GM23338 (cell line): ENCODE measurements at regions not wholly inside any gene's neighbourhood (a gene's known extent, or its start where the extent isn't known, plus 50 kb on each side); places are given as distances from the start of the nearest gene placed in this dataset.
"Not testable (repeated sequence)": the region's sequence is repeated elsewhere in the genome, so short reads cannot be mapped to it uniquely, and the experiment has no call there.

Experiments used
- ATAC-seq: fragments of 200-7000 bp; cut with Tn5 transposase; 3 replicates; pipeline ENCODE4 v1.9.1; 2020
- DNase-seq: peaks from one replicate; pipeline ENCODE4 v3.0.0-alpha.2; 2015; ENCODE audit warnings: low spot score
- H2AFZ ChIP-seq: fragments of 200-600 bp; sonication (generic); 2 replicates; pipeline ENCODE4 v1.8.0; 2016; ENCODE audit warnings: antibody characterized with exemption, mild to moderate bottlenecking, moderate library complexity
- H3F3A ChIP-seq: fragments of 200-600 bp; sonication (generic); replicated peaks from 2 replicates; pipeline ENCODE4 v1.8.0; 2017; ENCODE audit warnings: antibody characterized with exemption, mixed run types, low read depth
- H3K27ac ChIP-seq: fragments of 200-600 bp; sonication (generic); 2 replicates; pipeline ENCODE4 v1.6.1; 2016; ENCODE audit warnings: low read depth
- H3K27me3 ChIP-seq: fragments of 200-600 bp; sonication (generic); 2 replicates; pipeline ENCODE4 v1.8.0; 2016; ENCODE audit warnings: mild to moderate bottlenecking, mixed run types, moderate library complexity; ENCODE audit not compliant: insufficient read depth
- H3K36me3 ChIP-seq: fragments of 200-600 bp; sonication (generic); 2 replicates; pipeline ENCODE4 v1.8.0; 2016; ENCODE audit warnings: mild to moderate bottlenecking; ENCODE audit not compliant: insufficient read depth
- H3K4me1 ChIP-seq: fragments of 200-600 bp; sonication (generic); 2 replicates; pipeline ENCODE4 v1.8.0; 2016; ENCODE audit warnings: mild to moderate bottlenecking, moderate library complexity; ENCODE audit not compliant: insufficient read depth
- H3K4me2 ChIP-seq: fragments of 200-600 bp; sonication (generic); 2 replicates; pipeline ENCODE4 v1.7.1; 2017; ENCODE audit warnings: mixed run types
- H3K4me3 ChIP-seq: fragments of 200-600 bp; sonication (generic); 2 replicates; pipeline ENCODE4 v1.6.1; 2016; ENCODE audit warnings: mixed run types
- H3K79me2 ChIP-seq: fragments of 200-600 bp; sonication (generic); replicated peaks from 2 replicates; pipeline ENCODE4 v1.8.0; 2017; ENCODE audit warnings: mild to moderate bottlenecking; ENCODE audit not compliant: insufficient read depth
- H3K9me2 ChIP-seq: fragments of 200-600 bp; sonication (generic); 2 replicates; pipeline ENCODE4 v1.8.0; 2017; ENCODE audit not compliant: insufficient read depth
- H4K20me1 ChIP-seq: fragments of 200-600 bp; sonication (generic); replicated peaks from 2 replicates; pipeline ENCODE4 v1.8.0; 2017; ENCODE audit warnings: mild to moderate bottlenecking; ENCODE audit not compliant: insufficient read depth
- H3K27ac Mint-ChIP-seq: 2 replicates; pipeline ENCODE4 v1.8.0; 2020; ENCODE audit warnings: inconsistent platforms, mild to moderate bottlenecking, moderate library complexity, mixed read lengths
- H3K27me3 Mint-ChIP-seq: 3 replicates; pipeline ENCODE4 v1.8.0; 2022; ENCODE audit warnings: low read depth, mild to moderate bottlenecking, moderate library complexity, mixed read lengths, inconsistent platforms; ENCODE audit not compliant: insufficient read depth, poor library complexity
- H3K36me3 Mint-ChIP-seq: 3 replicates; pipeline ENCODE4 v1.8.0; 2021; ENCODE audit warnings: low read depth, mild to moderate bottlenecking, inconsistent platforms, moderate library complexity, mixed read lengths
- H3K4me1 Mint-ChIP-seq: 3 replicates; pipeline ENCODE4 v1.8.0; 2020; ENCODE audit warnings: mild to moderate bottlenecking, inconsistent platforms, mixed read lengths
- H3K4me3 Mint-ChIP-seq: 3 replicates; pipeline ENCODE4 v1.8.0; 2021; ENCODE audit warnings: moderate library complexity, mild to moderate bottlenecking, inconsistent platforms, mixed read lengths
- H3K9me3 Mint-ChIP-seq: 3 replicates; pipeline ENCODE4 v1.8.0; 2020; ENCODE audit warnings: moderate library complexity, mild to moderate bottlenecking, inconsistent platforms, mixed read lengths
- TF ChIP-seq, protein P1 (sequence below): fragments of 250-450 bp; sonication (Bioruptor Pico); IDR thresholded peaks from 2 replicates; pipeline ENCODE4 v1.5.0; 2020; ENCODE audit warnings: mild to moderate bottlenecking, moderate library complexity
- TF ChIP-seq, protein P2 (sequence below), 2 experiments: fragments of 200-600 bp in 1 of 2; sonication (generic) in 1 of 2; conservative IDR thresholded peaks; 2 replicates each; pipeline versions ENCODE4 v1.5.1 to v1.6.1; 2016 to 2017; ENCODE audit warnings: antibody characterized with exemption in 2 of 2, low read depth in 2 of 2, mild to moderate bottlenecking in 2 of 2, moderate library complexity in 1 of 2

DNA sequence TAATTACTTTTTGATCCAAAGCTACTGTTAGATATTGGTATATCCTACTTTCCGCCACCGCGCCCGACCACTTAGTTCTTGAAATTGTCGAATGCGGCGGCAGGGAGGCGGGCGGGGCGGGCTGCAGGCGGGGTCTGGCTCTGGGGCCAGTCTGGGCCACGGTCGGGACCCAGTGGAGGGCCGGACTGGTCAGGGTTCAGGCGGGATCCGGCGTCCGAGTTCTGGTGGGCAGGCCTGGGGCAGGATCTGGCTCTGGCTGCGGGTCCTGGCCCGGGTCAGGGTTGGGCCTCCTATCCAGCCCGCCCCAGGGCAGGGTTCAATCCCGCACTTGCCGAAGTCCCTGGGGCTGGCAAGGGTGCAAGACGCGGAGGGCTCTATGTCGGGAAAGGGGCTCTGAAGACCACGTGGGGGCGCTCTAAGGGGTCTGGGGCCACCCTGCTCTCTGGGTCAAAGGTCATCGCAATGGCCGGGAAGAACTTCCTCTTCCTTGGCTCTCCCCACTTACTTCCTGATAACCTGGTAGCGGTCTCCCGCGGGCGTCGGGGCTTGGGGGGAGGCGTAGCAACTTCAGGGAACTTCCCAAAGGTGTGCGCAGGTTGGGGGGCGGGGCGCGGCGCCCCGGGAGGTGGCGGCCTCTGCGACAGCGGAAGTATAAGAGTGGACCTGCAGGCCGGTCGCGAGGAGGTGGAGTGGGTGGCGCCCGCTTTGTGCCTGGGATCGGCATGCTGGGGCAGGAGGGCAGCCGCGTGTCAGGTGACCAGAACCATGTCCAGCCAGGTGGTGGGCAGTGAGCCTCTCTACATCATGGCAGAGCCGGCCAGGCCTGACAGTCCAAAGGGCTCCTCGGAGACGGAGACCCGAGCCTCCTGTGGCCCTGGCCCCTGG is 83.4 kb downstream of the MRPL57 start:
- peak; percentile 28 for DNase-seq
- H3K27me3 Mint-ChIP-seq, result peaks cover 3% of the 10 kb centered on the region
- no peaks in the 10 kb centered on the region for H3K36me3 ChIP-seq
- H3K4me3 ChIP-seq, result no peak overlapping the region
- no peaks in the 10 kb centered on the region for H3K27me3 ChIP-seq
- no peak; the same call in 2 of the 3 replicates for ATAC-seq
- H3K9me3 Mint-ChIP-seq, result no peaks in the 10 kb centered on the region; the same call in 2 of the 3 replicates
- TF ChIP-seq, protein P1, sequence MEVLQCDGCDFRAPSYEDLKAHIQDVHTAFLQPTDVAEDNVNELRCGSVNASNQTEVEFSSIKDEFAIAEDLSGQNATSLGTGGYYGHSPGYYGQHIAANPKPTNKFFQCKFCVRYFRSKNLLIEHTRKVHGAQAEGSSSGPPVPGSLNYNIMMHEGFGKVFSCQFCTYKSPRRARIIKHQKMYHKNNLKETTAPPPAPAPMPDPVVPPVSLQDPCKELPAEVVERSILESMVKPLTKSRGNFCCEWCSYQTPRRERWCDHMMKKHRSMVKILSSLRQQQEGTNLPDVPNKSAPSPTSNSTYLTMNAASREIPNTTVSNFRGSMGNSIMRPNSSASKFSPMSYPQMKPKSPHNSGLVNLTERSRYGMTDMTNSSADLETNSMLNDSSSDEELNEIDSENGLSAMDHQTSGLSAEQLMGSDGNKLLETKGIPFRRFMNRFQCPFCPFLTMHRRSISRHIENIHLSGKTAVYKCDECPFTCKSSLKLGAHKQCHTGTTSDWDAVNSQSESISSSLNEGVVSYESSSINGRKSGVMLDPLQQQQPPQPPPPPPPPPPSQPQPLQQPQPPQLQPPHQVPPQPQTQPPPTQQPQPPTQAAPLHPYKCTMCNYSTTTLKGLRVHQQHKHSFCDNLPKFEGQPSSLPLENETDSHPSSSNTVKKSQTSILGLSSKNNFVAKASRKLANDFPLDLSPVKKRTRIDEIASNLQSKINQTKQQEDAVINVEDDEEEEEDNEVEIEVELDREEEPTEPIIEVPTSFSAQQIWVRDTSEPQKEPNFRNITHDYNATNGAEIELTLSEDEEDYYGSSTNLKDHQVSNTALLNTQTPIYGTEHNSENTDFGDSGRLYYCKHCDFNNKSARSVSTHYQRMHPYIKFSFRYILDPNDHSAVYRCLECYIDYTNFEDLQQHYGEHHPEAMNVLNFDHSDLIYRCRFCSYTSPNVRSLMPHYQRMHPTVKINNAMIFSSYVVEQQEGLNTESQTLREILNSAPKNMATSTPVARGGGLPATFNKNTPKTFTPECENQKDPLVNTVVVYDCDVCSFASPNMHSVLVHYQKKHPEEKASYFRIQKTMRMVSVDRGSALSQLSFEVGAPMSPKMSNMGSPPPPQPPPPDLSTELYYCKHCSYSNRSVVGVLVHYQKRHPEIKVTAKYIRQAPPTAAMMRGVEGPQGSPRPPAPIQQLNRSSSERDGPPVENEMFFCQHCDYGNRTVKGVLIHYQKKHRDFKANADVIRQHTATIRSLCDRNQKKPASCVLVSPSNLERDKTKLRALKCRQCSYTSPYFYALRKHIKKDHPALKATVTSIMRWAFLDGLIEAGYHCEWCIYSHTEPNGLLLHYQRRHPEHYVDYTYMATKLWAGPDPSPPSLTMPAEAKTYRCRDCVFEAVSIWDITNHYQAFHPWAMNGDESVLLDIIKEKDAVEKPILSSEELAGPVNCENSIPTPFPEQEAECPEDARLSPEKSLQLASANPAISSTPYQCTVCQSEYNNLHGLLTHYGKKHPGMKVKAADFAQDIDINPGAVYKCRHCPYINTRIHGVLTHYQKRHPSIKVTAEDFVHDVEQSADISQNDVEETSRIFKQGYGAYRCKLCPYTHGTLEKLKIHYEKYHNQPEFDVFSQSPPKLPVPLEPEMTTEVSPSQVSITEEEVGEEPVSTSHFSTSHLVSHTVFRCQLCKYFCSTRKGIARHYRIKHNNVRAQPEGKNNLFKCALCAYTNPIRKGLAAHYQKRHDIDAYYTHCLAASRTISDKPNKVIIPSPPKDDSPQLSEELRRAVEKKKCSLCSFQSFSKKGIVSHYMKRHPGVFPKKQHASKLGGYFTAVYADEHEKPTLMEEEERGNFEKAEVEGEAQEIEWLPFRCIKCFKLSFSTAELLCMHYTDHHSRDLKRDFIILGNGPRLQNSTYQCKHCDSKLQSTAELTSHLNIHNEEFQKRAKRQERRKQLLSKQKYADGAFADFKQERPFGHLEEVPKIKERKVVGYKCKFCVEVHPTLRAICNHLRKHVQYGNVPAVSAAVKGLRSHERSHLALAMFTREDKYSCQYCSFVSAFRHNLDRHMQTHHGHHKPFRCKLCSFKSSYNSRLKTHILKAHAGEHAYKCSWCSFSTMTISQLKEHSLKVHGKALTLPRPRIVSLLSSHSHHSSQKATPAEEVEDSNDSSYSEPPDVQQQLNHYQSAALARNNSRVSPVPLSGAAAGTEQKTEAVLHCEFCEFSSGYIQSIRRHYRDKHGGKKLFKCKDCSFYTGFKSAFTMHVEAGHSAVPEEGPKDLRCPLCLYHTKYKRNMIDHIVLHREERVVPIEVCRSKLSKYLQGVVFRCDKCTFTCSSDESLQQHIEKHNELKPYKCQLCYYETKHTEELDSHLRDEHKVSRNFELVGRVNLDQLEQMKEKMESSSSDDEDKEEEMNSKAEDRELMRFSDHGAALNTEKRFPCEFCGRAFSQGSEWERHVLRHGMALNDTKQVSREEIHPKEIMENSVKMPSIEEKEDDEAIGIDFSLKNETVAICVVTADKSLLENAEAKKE (CRISPR knock-in tag), result no peak
- TF ChIP-seq, protein P2, sequence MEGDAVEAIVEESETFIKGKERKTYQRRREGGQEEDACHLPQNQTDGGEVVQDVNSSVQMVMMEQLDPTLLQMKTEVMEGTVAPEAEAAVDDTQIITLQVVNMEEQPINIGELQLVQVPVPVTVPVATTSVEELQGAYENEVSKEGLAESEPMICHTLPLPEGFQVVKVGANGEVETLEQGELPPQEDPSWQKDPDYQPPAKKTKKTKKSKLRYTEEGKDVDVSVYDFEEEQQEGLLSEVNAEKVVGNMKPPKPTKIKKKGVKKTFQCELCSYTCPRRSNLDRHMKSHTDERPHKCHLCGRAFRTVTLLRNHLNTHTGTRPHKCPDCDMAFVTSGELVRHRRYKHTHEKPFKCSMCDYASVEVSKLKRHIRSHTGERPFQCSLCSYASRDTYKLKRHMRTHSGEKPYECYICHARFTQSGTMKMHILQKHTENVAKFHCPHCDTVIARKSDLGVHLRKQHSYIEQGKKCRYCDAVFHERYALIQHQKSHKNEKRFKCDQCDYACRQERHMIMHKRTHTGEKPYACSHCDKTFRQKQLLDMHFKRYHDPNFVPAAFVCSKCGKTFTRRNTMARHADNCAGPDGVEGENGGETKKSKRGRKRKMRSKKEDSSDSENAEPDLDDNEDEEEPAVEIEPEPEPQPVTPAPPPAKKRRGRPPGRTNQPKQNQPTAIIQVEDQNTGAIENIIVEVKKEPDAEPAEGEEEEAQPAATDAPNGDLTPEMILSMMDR (conservative IDR thresholded peaks at IDR 0.05; ENCODE audit: low read depth in 2 of 2), result peak in 1 of 2 experiments; percentile 41; a peak in 3 of 4 replicates
- H3K4me1 Mint-ChIP-seq, result no peaks in the 10 kb centered on the region
- H3K27ac Mint-ChIP-seq, result no peak overlapping the region
- no peaks in the 10 kb centered on the region for H3K4me1 ChIP-seq
- no peaks in the 10 kb centered on the region for H3K9me2 ChIP-seq
- no peak overlapping the region for H3K4me2 ChIP-seq
- H3K79me2 ChIP-seq, result no peaks in the 10 kb centered on the region
- H3K36me3 Mint-ChIP-seq, result no peaks in the 10 kb centered on the region
- no peak overlapping the region for H3K27ac ChIP-seq
- no peak overlapping the region for H3K4me3 Mint-ChIP-seq
- no peaks in the 10 kb centered on the region for H4K20me1 ChIP-seq
- H3F3A ChIP-seq, result no peaks in the 10 kb centered on the region
- no peak overlapping the region for H2AFZ ChIP-seq

DNA sequence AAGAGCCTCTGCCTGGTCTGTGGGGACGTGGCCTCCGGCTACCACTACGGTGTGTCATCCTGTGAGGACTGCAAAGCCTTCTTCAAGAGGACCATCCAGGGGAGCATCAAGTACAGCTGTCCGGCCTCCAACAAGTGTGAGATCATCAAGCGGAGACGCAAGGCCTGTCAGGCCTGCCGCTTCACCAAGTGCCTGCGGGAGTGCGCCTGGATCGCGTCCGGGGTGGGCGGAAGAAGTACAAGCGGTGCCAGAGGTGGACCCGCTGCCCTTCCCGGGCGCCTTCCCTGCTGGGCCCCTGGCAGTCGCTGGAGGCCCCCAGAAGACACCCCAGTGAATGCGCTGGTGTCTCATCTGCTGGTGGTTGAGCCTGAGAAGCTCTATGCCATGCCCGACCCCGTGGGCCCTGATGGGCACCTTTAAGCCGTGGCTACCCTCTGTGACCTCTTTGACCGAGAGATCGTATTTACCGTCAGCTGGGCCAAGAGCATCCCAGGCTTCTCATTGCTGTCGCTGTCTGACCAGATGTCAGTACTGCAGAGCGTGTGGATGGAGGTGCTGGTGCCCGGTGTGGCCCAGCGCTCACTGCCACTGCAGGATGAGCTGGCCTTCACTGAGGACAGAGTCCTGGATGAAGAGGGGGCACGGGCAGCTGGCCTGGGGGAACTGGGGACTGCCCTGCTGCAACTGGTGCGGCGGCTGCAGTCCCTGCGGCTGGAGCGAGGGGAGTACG is 84.3 kb downstream of the MRPL57 start:
- not testable (repeated sequence) for H3K36me3 ChIP-seq, DNase-seq, H3K27me3 Mint-ChIP-seq, H3K36me3 Mint-ChIP-seq, H3K4me3 ChIP-seq, H3K9me3 Mint-ChIP-seq, H3K4me1 ChIP-seq, H4K20me1 ChIP-seq, H2AFZ ChIP-seq, H3K4me1 Mint-ChIP-seq, H3K27ac Mint-ChIP-seq, H3K9me2 ChIP-seq, H3K4me3 Mint-ChIP-seq, H3F3A ChIP-seq, H3K4me2 ChIP-seq, H3K27me3 ChIP-seq, H3K27ac ChIP-seq, H3K79me2 ChIP-seq, ATAC-seq

DNA sequence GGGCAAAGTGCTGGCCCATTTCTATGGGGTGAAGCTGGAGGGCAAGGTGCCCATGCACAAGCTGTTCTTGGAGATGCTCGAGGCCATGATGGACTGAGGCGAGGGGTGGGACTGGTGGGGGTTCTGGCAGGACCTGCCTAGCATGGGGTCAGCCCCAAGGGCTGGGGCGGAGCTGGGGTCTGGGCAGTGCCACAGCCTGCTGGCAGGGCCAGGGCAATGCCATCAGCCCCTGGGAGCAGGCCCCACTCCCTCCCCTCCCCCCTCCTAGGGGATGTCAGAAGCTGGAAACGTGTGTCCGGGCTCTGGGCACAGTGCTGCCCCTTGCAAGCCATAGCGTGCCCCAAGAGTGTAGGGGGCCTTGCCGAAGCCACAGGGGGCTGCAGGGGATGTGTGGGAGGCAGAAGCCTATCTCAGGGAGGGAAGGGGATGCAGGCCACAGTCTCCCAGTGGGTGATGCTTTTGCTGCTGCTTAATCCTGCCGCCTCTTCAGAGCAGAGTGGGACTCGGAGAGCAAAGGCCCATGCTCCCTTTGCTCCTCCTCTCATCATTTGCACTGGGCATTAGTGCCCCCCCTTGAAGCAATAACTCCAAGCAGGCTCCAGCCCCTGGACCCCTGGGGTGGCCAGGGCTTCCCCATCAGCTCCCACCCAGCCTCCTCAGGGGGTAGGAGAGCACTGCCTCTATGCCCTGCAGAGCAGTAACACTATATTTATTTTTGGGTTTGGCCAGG is 85.2 kb downstream of the MRPL57 start:
- H3K4me2 ChIP-seq, H4K20me1 ChIP-seq, H2AFZ ChIP-seq, H3K36me3 Mint-ChIP-seq, H3K27me3 ChIP-seq, H3K9me2 ChIP-seq, H3K4me1 ChIP-seq, H3K79me2 ChIP-seq, H3K4me1 Mint-ChIP-seq, H3K27me3 Mint-ChIP-seq, DNase-seq, H3K9me3 Mint-ChIP-seq, H3K27ac ChIP-seq, H3K4me3 ChIP-seq, H3K4me3 Mint-ChIP-seq, H3K36me3 ChIP-seq, ATAC-seq, H3K27ac Mint-ChIP-seq, H3F3A ChIP-seq: not testable (repeated sequence)
